Transverse colon (tissue), 4 donors: ENCODE measurements at regions not wholly inside any gene's neighbourhood (a gene's known extent, or its start where the extent isn't known, plus 50 kb on each side); places are given as distances from the start of the nearest gene placed in this dataset.

Experiments
- DNase-seq: peaks from one replicate; pipeline ENCODE4 v3.0.0-alpha.2; 2019
- H3K27ac ChIP-seq, 4 donors: fragments of 200-600 bp; sonication (generic); 2 replicates each; pipeline ENCODE4 v1.5.1; 2016 to 2018; ENCODE audit warnings: inconsistent platforms in 4 of 4
- H3K27me3 ChIP-seq: fragments of 200-600 bp; sonication (generic); 2 replicates; pipeline ENCODE4 v1.5.1; 2017; ENCODE audit warnings: inconsistent platforms
- H3K36me3 ChIP-seq, 4 donors: fragments of 200-600 bp; sonication (generic); 2 replicates each; pipeline ENCODE4 v1.5.1; 2017 to 2019; ENCODE audit warnings: inconsistent platforms in 4 of 4
- H3K4me1 ChIP-seq, 4 donors: fragments of 200-600 bp; sonication (generic); 2 replicates each; pipeline ENCODE4 v1.5.1; 2017 to 2020; ENCODE audit warnings: inconsistent platforms in 4 of 4
- H3K4me3 ChIP-seq, 4 donors: fragments of 200-600 bp; sonication (generic); 1 replicate in 1 of 4; 2 replicates in 3 of 4; pipeline versions ENCODE4 v1.5.1 to v1.6.1; 2017 to 2019; ENCODE audit warnings: inconsistent platforms in 4 of 4
- H3K9me3 ChIP-seq, 2 donors: fragments of 200-600 bp; sonication (generic); 2 replicates each; pipeline ENCODE4 v1.5.1; 2017 to 2019; ENCODE audit warnings: inconsistent platforms in 2 of 2
- CTCF ChIP-seq, 5 experiments: fragments of 200-600 bp in 3 of 5; fragments of 450-650 bp in 2 of 5; sonication (generic) in 3 of 5; IDR thresholded peaks; 1 replicate in 2 of 5; 2 replicates in 3 of 5; pipeline ENCODE4 v1.5.1; 2016 to 2017; ENCODE audit warnings: antibody characterized with exemption in 5 of 5, inconsistent platforms in 3 of 5, mild to moderate bottlenecking in 2 of 5, moderate library complexity in 1 of 5
- EP300 ChIP-seq: sonication (generic); formaldehyde crosslinking; IDR thresholded peaks from one replicate; pipeline ENCODE4 v1.6.1; 2017; ENCODE audit warnings: antibody characterized with exemption, low read depth
- POLR2A ChIP-seq: fragments of 450-650 bp; IDR thresholded peaks from one replicate; pipeline ENCODE4 v1.6.1; 2016; ENCODE audit warnings: antibody characterized with exemption, mild to moderate bottlenecking, moderate library complexity
- POLR2AphosphoS5 ChIP-seq, 3 donors: sonication (generic); formaldehyde crosslinking; IDR thresholded peaks; one replicate each; pipeline ENCODE4 v1.6.1; 2016; ENCODE audit warnings: antibody characterized with exemption in 3 of 3
- WGBS, 2 donors: methylation state at CpG; one replicate each; pipeline ENCODE4 v1.1.5; 2018; ENCODE audit warnings: low coverage in 1 of 2; 5-methylcytosine and 5-hydroxymethylcytosine counted together
- in situ Hi-C, 4 donors: fragments of 200-750 bp; cut with MboI; loops; one replicate each; pipeline versions ENCODE4 v1.15.0 to v1.15.1; 2017; ENCODE audit warnings: low sequenced_read_pairs in 3 of 4, low pct_ligation_motif_present in 1 of 4, low pct_unique_long_range_greater_than_20kb in 1 of 4
- intact Hi-C: fragments of 100-400 bp; cut with DNase I; formaldehyde crosslinking; loops from one replicate; pipeline ENCODE4 v1.15.1; 2023; ENCODE audit warnings: low total_unique reads

GRCh38 chr10:9605231-9605630 is 1412.4 kb upstream of the CELF2 start:
- no peaks in the 10 kb centered on the region for H3K36me3 ChIP-seq
- no peaks in the 10 kb centered on the region for H3K9me3 ChIP-seq
- H3K4me1 ChIP-seq: no peaks in the 10 kb centered on the region
- 44 to 65% methylated on average over 1 to 2 of the region's 2 CpGs for WGBS, 2 donors
- H3K27me3 ChIP-seq: no peaks in the 10 kb centered on the region
- no peak for DNase-seq
- no peak overlapping the region for H3K4me3 ChIP-seq
- intact Hi-C loops (no loop called here), in situ Hi-C loops (loop anchor here in 1 of 4 donors (25.0 kb wide), 1 partner anchor 1432 kb away; no protein-coding TSS in a partner anchor)
- TF ChIP-seq CTCF (IDR thresholded peaks at IDR 0.05): no peak
- TF ChIP-seq POLR2A: no peak
- no peak for TF ChIP-seq POLR2AphosphoS5 (IDR thresholded peaks at IDR 0.05)
- no peak for TF ChIP-seq EP300
- H3K27ac ChIP-seq: no peak overlapping the region

- intact Hi-C loops: no loop called here
- no peak for DNase-seq
- Histone ChIP-seq H3K27me3 (no peaks in the 10 kb centered on the region), H3K4me3 (no peak overlapping the region), H3K4me1 (no peaks in the 10 kb centered on the region), H3K36me3 (no peaks in the 10 kb centered on the region), H3K9me3 (no peaks in the 10 kb centered on the region), H3K27ac (no peak overlapping the region)
- in situ Hi-C loops: loop anchor here in 1 of 4 donors (25.0 kb wide), 1 partner anchor 1429 kb away; no protein-coding TSS in a partner anchor
- TF ChIP-seq POLR2AphosphoS5 (IDR thresholded peaks at IDR 0.05) (no peak), CTCF (IDR thresholded peaks at IDR 0.05) (peak in 3 of 5 experiments; percentile 12 to 28 (median 17))
Measured at GRCh38 chr10:9608602-9609001, 1409.1 kb upstream of the CELF2 start.

GRCh38 chr10:9613338-9614075 is 1404.2 kb upstream of the CELF2 start:
- in situ Hi-C loops (loop anchor here in 1 of 4 donors (25.0 kb wide), 1 partner anchor 1424 kb away; no protein-coding TSS in a partner anchor), intact Hi-C loops (no loop called here)
- Histone ChIP-seq H3K4me3 (no peak overlapping the region), H3K4me1 (no peaks in the 10 kb centered on the region), H3K27me3 (no peaks in the 10 kb centered on the region), H3K27ac (no peak overlapping the region), H3K36me3 (no peaks in the 10 kb centered on the region), H3K9me3 (no peaks in the 10 kb centered on the region)
- no peak for DNase-seq
- 58 to 71% methylated on average over 8 of the region's 8 CpGs for WGBS, 2 donors
- no peak for TF ChIP-seq POLR2AphosphoS5 (IDR thresholded peaks at IDR 0.05)
- TF ChIP-seq POLR2A: no peak
- no peak for TF ChIP-seq CTCF (IDR thresholded peaks at IDR 0.05)

- Histone ChIP-seq H3K9me3 (no peaks in the 10 kb centered on the region), H3K27me3 (no peaks in the 10 kb centered on the region), H3K27ac (no peak overlapping the region), H3K4me1 (no peaks in the 10 kb centered on the region), H3K4me3 (no peak overlapping the region), H3K36me3 (no peaks in the 10 kb centered on the region)
- DNase-seq: no peak
- 56 to 67% methylated on average over 2 to 3 of the region's 3 CpGs for WGBS, 2 donors
- in situ Hi-C loops (loop anchor here in 1 of 4 donors (25.0 kb wide), 1 partner anchor 1422 kb away; no protein-coding TSS in a partner anchor), intact Hi-C loops (no loop called here)
- no peak for TF ChIP-seq CTCF (IDR thresholded peaks at IDR 0.05)
- no peak for TF ChIP-seq POLR2AphosphoS5 (IDR thresholded peaks at IDR 0.05)
Measured at GRCh38 chr10:9615189-9615588, 1402.5 kb upstream of the CELF2 start.
